GM21360 (cell line): ENCODE measurements at regions not wholly inside any gene's neighbourhood (a gene's known extent, or its start where the extent isn't known, plus 50 kb on each side); places are given as distances from the start of the nearest gene placed in this dataset.
"Not testable (repeated sequence)": the region's sequence is repeated elsewhere in the genome, so short reads cannot be mapped to it uniquely, and the experiment has no call there.

Experiments
- ATAC-seq: cut with Tn5 transposase; IDR thresholded peaks from one replicate; pipeline ENCODE4 v1.9.1; 2021; ENCODE audit warnings: mild to moderate bottlenecking, moderate library complexity; ENCODE audit not compliant: unreplicated experiment

DNA sequence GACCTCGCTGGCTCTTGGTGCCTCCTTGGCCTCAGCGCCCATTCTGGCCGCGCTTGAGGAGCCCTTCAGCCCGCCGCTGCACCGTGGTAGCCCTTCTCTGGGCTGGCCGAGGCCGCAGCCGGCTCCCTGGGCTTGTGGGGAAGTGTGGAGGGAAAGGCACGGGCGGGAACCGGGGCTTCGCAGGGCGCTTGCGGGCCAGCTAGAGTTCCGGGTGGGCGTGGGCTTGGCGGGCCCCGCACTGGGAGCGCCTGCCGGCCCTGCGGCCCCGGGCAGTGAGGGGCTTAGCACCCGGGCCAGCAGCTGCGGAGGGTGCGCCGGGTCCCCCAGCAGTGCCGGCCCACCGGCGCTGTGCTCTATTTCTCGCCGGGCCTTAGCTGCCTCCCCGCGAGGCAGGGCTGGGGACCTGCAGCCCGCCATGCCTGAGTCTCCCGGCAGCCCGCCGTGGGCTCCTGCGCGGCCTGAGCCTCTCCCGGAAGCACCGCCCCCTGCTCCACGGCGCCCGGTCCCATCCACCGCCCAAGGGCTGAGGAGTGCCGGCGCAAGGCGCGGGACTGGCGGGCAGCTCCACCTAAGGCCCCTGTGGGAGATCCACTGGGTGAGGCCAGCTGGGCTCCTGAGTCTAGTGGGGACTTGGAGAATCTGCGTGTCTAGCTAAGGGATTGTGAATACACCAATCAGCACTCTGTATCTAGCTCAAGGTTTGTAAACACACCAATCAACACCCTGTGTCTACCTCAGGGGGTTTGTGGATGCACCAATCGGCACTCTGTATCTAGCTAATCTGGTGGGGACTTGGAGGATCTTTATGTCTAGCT lies 141.1 kb downstream of the SLCO4C1 start:
- not testable (repeated sequence) for ATAC-seq

GRCh38 chr5:102154291-102154690 lies 141.8 kb downstream of the SLCO4C1 start:
- no peak for ATAC-seq

- peak; percentile 90 for ATAC-seq
These were observed 142.9 kb downstream of the SLCO4C1 start for GRCh38 chr5:102153003-102153759.

DNA sequence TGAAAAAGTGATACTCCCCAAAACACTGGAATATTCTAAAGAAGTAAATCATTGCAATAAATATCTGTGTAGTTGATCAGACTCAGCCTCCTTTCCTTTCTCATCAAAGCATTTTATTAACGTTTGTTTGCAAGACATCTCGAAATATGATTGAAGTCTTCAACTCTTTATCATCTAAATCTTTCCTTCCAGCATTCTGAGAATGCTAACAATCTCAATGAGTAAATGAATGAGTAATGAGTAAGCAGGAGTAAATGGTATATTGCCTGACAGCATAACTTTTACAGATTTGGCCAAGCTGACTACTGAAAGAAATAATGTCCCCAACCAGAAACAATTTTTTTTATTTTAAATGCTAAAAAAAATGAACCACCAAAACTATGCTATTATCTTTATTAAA lies 157.1 kb downstream of the SLCO4C1 start:
- no peak for ATAC-seq

DNA sequence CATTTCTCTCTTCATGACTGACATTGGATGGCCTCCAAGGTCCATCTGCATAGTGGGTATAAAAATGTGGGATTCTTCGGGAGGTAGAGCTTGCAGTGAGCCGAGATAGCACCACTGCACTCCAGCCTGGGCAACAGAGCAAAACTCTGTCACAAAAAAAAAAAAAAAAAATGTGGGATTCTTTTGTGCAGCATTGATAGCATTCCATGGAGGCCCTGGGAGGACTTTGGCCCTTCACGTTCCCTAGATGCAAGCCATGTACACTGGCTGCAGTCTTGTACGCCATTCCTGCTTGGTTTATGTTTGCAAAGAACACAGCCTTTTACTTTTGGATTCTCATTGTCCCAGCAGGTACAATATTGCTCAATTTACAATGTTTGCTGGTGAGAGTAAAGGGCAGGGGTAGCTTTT lies 157.8 kb downstream of the SLCO4C1 start:
- ATAC-seq: no peak

DNA sequence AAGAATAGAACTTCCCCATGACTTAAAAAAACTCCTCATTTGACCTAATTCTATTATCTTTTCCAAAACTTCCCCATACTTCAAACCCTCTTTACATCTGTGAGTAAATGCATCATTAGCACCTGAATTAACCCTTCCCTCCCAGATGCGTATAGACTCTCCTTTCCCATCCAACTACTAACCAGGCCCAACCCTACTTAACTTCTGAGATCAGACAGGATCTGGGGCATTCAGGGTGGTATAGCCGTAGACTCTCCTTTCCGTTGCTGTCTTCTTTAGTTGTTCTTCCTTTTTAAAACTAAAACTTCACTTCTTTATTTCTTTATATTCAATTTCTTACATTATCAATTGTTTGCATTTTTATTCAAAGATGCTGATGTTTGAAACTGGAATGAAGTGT lies 165.2 kb downstream of the SLCO4C1 start:
- no peak for ATAC-seq

DNA sequence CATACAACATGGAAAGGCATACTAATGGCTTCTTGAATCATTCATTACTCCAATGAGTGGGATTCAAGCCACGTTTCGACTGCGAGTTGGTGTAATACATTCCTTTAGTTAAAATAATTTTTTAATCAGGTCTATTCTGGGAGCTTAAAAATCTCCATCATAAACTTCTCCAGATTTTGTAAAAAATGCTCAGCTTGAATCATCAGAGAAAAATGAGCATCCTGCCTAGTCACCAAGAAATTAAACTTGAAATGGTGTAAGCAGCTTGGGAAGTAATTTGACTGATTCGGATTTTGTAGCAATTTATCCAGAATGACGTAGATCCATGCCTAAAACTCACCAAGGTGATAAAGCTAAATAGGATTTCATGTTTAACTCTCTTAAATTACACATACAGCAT lies 165.7 kb downstream of the SLCO4C1 start:
- ATAC-seq: no peak

DNA sequence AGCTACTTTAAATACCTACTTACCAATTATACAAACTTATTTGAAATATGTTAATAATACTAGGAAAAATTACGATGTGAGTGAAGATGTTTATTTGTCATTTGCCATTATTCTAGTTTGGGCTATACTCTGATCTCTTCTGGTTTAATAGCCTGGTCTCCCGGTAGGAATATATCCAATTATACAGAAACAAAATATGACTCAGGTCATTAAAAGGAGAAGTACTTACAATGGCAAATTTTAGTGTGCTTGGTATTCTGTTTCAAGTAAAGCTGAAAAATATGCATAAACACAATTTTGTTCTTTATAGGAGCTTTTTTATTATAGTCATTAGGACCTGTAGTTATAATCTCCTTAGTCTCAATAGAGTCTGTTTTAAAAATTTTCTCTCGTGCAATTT lies 176.8 kb downstream of the SLCO4C1 start:
- ATAC-seq: no peak

DNA sequence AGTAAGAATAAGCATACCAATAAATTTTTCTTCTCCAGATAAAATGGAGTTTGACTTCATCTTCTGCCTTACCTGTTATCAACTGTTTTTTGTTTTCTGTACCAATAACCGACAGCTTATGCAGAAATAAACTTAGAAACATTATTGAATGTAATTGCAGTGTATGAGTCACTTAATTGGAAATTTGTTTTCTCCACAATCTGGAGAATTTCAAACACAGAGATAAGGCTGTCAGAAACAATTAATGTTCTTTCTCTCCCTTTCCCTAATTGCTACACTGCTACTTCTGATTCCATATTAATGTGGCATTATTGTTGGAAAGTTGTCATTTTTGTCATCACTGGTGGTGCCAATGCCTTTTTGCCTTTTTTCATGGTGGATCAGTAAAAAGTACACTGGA lies 180.3 kb downstream of the SLCO4C1 start:
- ATAC-seq: no peak

- ATAC-seq: no peak
These were observed 181.5 kb downstream of the SLCO4C1 start for GRCh38 chr5:102114525-102115069.

DNA sequence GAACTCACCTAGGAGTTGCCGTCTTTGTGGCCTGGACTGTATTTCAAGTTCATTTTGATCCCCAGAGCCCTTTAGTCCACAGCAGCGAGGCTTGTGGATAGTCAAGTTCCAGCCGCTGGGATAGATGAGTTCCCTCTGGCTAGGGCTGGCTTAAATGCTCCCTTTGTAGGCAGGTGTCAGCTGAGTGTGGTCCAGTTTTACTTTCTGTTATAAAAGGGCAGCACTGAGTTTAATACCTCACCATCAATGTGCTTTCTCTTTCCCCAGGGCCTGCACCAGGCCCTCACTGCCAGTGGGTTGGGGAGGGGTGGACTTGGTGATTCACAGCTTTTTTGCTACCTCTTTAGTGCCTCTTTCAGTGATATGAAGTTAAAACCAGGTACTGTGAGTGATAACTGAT lies 188.2 kb downstream of the SLCO4C1 start:
- ATAC-seq: no peak

GRCh38 chr5:102106599-102106998 lies 189.5 kb downstream of the SLCO4C1 start:
- ATAC-seq: no peak

- ATAC-seq: no peak
These were observed 196.2 kb downstream of the SLCO4C1 start for GRCh38 chr5:102099766-102100331.

- ATAC-seq: not testable (repeated sequence)
These were observed 197.0 kb downstream of the SLCO4C1 start for GRCh38 chr5:102099083-102099482.

- ATAC-seq: not testable (repeated sequence)
These were observed 197.5 kb downstream of the SLCO4C1 start for GRCh38 chr5:102098606-102099005.

- peak; percentile 76 for ATAC-seq
These were observed 205.3 kb downstream of the SLCO4C1 start for GRCh38 chr5:102090770-102091169.

- no peak for ATAC-seq
These were observed 206.2 kb downstream of the SLCO4C1 start for GRCh38 chr5:102089883-102090282.

DNA sequence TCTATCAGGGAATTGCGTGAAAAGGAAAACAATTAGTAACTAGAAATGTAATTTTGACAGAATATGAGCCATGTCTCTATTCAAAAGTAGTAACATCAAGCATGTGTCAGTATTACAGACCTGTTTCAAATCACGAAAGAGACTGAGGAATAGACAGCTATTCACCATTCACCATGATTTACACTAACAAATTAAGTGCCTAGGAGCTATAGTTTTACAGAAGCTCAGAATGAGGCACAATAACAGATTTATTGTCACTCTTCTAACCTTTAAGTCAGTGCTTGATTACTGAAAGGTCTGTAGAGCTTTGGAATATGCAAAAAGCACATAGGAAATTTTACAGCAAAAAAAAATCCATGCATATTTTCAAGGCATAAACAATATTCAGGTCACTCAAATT lies 208.2 kb downstream of the SLCO4C1 start:
- ATAC-seq: no peak

DNA sequence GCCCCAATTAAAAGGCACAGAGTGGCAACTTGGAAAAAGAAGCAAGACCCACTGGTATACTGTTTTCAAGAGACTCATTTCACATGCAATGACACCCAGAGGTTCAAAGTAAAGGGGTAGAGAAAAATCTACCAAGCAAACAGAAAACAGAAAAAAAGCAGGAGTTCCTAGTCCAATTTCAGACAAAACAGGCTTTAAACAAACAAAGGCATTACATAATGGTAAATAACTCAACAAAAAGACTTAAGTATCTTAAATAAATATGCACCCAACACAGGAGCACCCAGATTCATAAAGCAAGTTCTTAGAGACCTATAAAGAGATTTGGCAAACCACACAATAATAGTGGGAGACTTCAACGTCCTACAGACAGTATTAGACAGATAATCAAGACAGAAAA lies 215.8 kb downstream of the SLCO4C1 start:
- no peak for ATAC-seq

DNA sequence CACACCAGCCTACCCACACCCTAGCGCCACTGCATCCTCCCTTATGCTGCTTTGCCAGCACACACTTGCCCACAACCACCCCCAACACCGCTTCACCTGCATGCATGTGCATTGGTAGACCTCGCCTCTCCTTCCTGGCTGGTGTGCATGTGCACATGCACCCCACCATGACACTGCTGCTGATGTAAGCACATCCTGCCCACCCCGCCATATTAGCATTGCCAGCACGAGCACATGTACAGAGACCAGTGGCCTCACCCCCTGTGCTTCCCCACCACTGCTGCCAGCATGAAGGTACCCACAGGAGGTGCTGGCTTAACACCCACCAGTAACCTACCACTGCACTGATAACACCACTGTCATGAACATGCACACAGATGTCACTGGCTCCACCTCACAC lies 218.2 kb downstream of the SLCO4C1 start:
- no peak for ATAC-seq

DNA sequence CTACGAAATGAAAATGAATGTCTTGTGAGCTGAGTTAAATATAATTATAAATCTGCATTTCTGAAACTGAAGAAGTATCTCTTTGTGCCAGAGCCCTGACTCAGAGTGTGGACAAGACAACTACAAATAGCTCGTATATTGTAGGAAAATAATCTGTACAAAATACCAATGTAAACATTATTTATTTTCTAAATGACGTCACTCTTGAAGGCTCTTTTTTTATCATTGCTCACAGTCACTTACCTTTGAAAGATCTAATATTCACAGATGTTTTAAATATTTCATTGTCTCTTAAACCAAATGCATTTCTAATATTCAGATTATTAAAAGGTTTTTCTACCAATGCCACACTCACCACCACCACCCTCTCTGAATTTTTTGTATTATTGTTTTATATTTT lies 226.1 kb downstream of the SLCO4C1 start:
- no peak for ATAC-seq

- no peak for ATAC-seq
These were observed 227.2 kb downstream of the SLCO4C1 start for GRCh38 chr5:102068870-102069269.
